K562 (cell line): ENCODE measurements at regions not wholly inside any gene's neighbourhood (a gene's known extent, or its start where the extent isn't known, plus 50 kb on each side); places are given as distances from the start of the nearest gene placed in this dataset.
A peak's percentile ranks its signal among the peaks of the same experiment; 100 is the strongest.

Source experiments
- ATAC-seq: fragments of 200-7000 bp; cut with Tn5 transposase; 3 replicates; pipeline ENCODE4 v1.9.1; 2020; ENCODE audit warnings: moderate library complexity
- BruUV-seq: library from RNA; stranded (reverse); fragments of 400-500 nt; replicated peaks from 2 replicates; lab custom pipeline; 2021; lab: Mats Ljungman, UMichigan
- CTCF ChIA-PET: fragments of 300-600 bp; formaldehyde crosslinking; extraction: SDS; loops from one replicate; lab custom pipeline; 2021; ENCODE audit warnings: low intra/inter-chr PET ratio; lab: Yijun Ruan, JAX
- POLR2A ChIA-PET: fragments of 300-600, 350-650 bp; sonication (Branson Sonifier 250); formaldehyde crosslinking; extraction: SDS; loops from one replicate; lab custom pipeline; 2021; ENCODE audit warnings: antibody characterized with exemption, inconsistent platforms; lab: Yijun Ruan, JAX
- DNase-seq, 4 experiments: peaks; one replicate each; pipeline versions ENCODE4 v3.0.0 to v3.0.0-alpha.2; 2011 to 2018; ENCODE audit warnings: low spot score in 3 of 4, mixed read lengths in 3 of 4; ENCODE audit errors: extremely low read depth in 1 of 4
- FAIRE-seq: peaks from 2 replicates; lab custom pipeline; 2011; peaks lifted over from hg19 to GRCh38; lab: Jason Lieb, UNC
- H2AFZ ChIP-seq: 2 replicates; pipeline ENCODE4 v1.6.0; 2011; ENCODE audit warnings: low read depth, low read length, control low read depth, inconsistent platforms
- H3K27ac ChIP-seq: fragments of 200-600 bp; 3 replicates; pipeline ENCODE4 v1.8.0; 2011; ENCODE audit warnings: low read depth, mild to moderate bottlenecking, control low read depth, inconsistent platforms, low read length, moderate library complexity, mixed read lengths; ENCODE audit errors: extremely low read depth
- H3K27me3 ChIP-seq, 2 experiments: fragments of 300-600 bp in 1 of 2; 2 replicates in 1 of 2; 3 replicates in 1 of 2; pipeline versions ENCODE4 v1.6.0 to v1.8.0; 2011; ENCODE audit warnings: inconsistent platforms in 2 of 2, low read length in 2 of 2, mild to moderate bottlenecking in 1 of 2, mixed read lengths in 1 of 2, moderate library complexity in 1 of 2; ENCODE audit not compliant: control insufficient read depth in 2 of 2, insufficient read depth in 2 of 2
- H3K36me3 ChIP-seq: fragments of 300-600 bp; 3 replicates; pipeline ENCODE4 v1.8.0; 2011; ENCODE audit warnings: mild to moderate bottlenecking, low read length, inconsistent platforms; ENCODE audit not compliant: control insufficient read depth, insufficient read depth
- H3K4me1 ChIP-seq, 2 experiments: fragments of 200-600 bp in 1 of 2; replicated peaks in 1 of 2; 2 replicates in 1 of 2; 3 replicates in 1 of 2; pipeline versions ENCODE4 v1.5.1 to v1.8.0; 2011; ENCODE audit warnings: inconsistent platforms in 2 of 2, low read length in 2 of 2, mild to moderate bottlenecking in 1 of 2, mixed read lengths in 1 of 2, moderate library complexity in 1 of 2; ENCODE audit not compliant: control insufficient read depth in 2 of 2, insufficient read depth in 2 of 2
- H3K4me2 ChIP-seq: 2 replicates; pipeline ENCODE4 v1.6.1; 2011; ENCODE audit warnings: low read length, control low read depth, inconsistent platforms, mixed read lengths; ENCODE audit not compliant: insufficient read depth
- H3K4me3 ChIP-seq: fragments of 200-600 bp; sonication (generic), shearing (Covaris generic); 2 replicates; pipeline ENCODE4 v1.5.1; 2016; ENCODE audit warnings: control low read depth, inconsistent platforms
- H3K79me2 ChIP-seq: fragments of 200-600 bp; 3 replicates; pipeline ENCODE4 v1.8.0; 2011; ENCODE audit warnings: low read length, inconsistent platforms; ENCODE audit not compliant: control insufficient read depth, insufficient read depth
- H3K9ac ChIP-seq, 2 experiments: 2 replicates each; pipeline versions ENCODE4 v1.6.0 to v1.6.1; 2011; ENCODE audit warnings: low read depth in 2 of 2, low read length in 2 of 2, control low read depth in 1 of 2, inconsistent platforms in 1 of 2, mild to moderate bottlenecking in 1 of 2, mixed read lengths in 1 of 2; ENCODE audit not compliant: insufficient read depth in 1 of 2
- H3K9me1 ChIP-seq: one replicate; pipeline ENCODE4 v1.6.0; 2011; ENCODE audit warnings: inconsistent platforms, mild to moderate bottlenecking, low read length, moderate library complexity; ENCODE audit not compliant: control insufficient read depth, insufficient read depth
- H3K9me3 ChIP-seq: replicated peaks from 2 replicates; pipeline ENCODE4 v1.5.1; 2011; ENCODE audit warnings: low read depth, low read length, inconsistent platforms; ENCODE audit not compliant: control insufficient read depth, insufficient read depth
- H4K20me1 ChIP-seq: replicated peaks from 2 replicates; pipeline ENCODE4 v1.6.1; 2011; ENCODE audit warnings: low read length, inconsistent platforms, mixed read lengths; ENCODE audit not compliant: control insufficient read depth, insufficient read depth
- ATF3 ChIP-seq, 2 experiments: fragments of 450-650 bp in 1 of 2; sonication (generic) in 1 of 2; formaldehyde crosslinking in 1 of 2; IDR thresholded peaks in 1 of 2; conservative IDR thresholded peaks in 1 of 2; 2 replicates each; pipeline versions ENCODE4 v1.6.1 to v1.8.1; 2016 to 2023; ENCODE audit warnings: mild to moderate bottlenecking in 2 of 2, moderate library complexity in 2 of 2, inconsistent platforms in 1 of 2, missing genetic modification reagents in 1 of 2
- CHD1 ChIP-seq: fragments of 200-600 bp; sonication (generic); IDR thresholded peaks from one replicate; pipeline ENCODE4 v1.6.1; 2012; ENCODE audit warnings: mild to moderate bottlenecking, moderate library complexity, low read length, inconsistent platforms
- GTF2B ChIP-seq: IDR thresholded peaks from 2 replicates; pipeline ENCODE4 v1.6.1; 2011; ENCODE audit not compliant: insufficient read length; ENCODE audit errors: extremely low read depth
- KLF10 ChIP-seq: fragments of 250-450 bp; sonication (Bioruptor Pico); IDR thresholded peaks from 2 replicates; pipeline ENCODE4 v1.6.1; 2021; ENCODE audit warnings: matching md5 sums
- SETDB1 ChIP-seq: IDR thresholded peaks from one replicate; pipeline ENCODE4 v1.6.1; 2012; ENCODE audit warnings: low read length, control low read depth, inconsistent platforms
- SLC30A9 ChIP-seq: fragments of 250-450 bp; sonication (Bioruptor Pico); IDR thresholded peaks from 2 replicates; pipeline ENCODE4 v1.8.0; 2022; ENCODE audit warnings: mild to moderate bottlenecking, moderate library complexity
- SMAD4 ChIP-seq: fragments of 250-450 bp; sonication (Bioruptor Pico); conservative IDR thresholded peaks from 2 replicates; pipeline ENCODE4 v1.8.0; 2021; ENCODE audit warnings: inconsistent platforms, mild to moderate bottlenecking, moderate library complexity
- STAT5B ChIP-seq: fragments of 250-450 bp; sonication (Bioruptor Pico); IDR thresholded peaks from 2 replicates; pipeline ENCODE4 v1.8.0; 2021; ENCODE audit warnings: mild to moderate bottlenecking, inconsistent platforms
- ZKSCAN1 ChIP-seq: fragments of 150-350 bp; IDR thresholded peaks from 2 replicates; pipeline ENCODE4 v1.6.1; 2016; ENCODE audit warnings: low read depth, low read length
- WGBS: fragments of 100-300 bp; shearing (Covaris generic); methylation state at CpG from one replicate; pipeline ENCODE4 v1.1.6; 2016; ENCODE audit warnings: low coverage, mixed read lengths; ENCODE audit not compliant: insufficient coverage; ENCODE audit errors: missing lambda C conversion rate; 5-methylcytosine and 5-hydroxymethylcytosine counted together
- in situ Hi-C: fragments of 300-500 bp; cut with MboI; formaldehyde crosslinking; loops from 4 replicates; pipeline ENCODE4 v1.15.0; 2018; ENCODE audit warnings: inconsistent platforms, mixed read lengths
- intact Hi-C: fragments of 100-400 bp; cut with micrococcal nuclease; formaldehyde crosslinking; loops from 2 replicates; pipeline ENCODE4 v1.14.2; 2022
- TF ChIP-seq, protein P1 (sequence below): fragments of 250-450 bp; sonication (Bioruptor Pico); IDR thresholded peaks from 2 replicates; pipeline ENCODE4 v1.4.0; 2020
- TF ChIP-seq, protein P2 (sequence below): fragments of 450-650 bp; formaldehyde crosslinking; IDR thresholded peaks from 2 replicates; pipeline ENCODE4 v1.4.0; 2020; ENCODE audit warnings: mild to moderate bottlenecking, moderate library complexity

DNA sequence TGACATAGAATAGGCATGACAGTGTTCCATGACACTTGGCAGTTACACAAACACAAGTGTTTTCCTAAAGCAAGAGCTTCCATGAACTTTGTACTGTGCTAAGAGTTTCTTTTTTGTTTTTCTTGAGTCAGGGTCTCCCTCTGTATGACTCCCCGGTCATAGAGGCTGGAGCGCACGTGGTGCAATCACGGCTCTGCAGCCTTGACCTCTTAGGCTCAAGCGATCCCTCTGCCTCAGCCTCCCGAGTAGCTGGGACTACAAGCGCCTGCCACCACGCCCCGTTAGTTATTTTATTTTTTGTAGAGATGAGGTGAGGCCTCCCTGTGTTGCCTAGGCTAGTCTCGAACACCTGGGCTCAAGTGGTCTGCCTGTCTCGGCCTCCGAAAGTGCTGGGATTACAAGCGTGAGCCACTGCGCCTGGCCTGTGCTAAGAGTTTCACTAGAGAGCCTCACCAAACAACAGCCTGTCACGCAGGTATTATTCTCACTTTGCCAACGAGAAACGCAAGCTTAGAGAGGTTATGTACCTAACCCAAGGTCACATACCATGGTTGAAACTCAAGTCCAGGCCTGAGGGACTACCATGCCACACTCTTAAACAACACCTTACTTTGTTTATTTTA is 355.9 kb downstream of the KLF12 start (continued):
- TF ChIP-seq, protein P1, sequence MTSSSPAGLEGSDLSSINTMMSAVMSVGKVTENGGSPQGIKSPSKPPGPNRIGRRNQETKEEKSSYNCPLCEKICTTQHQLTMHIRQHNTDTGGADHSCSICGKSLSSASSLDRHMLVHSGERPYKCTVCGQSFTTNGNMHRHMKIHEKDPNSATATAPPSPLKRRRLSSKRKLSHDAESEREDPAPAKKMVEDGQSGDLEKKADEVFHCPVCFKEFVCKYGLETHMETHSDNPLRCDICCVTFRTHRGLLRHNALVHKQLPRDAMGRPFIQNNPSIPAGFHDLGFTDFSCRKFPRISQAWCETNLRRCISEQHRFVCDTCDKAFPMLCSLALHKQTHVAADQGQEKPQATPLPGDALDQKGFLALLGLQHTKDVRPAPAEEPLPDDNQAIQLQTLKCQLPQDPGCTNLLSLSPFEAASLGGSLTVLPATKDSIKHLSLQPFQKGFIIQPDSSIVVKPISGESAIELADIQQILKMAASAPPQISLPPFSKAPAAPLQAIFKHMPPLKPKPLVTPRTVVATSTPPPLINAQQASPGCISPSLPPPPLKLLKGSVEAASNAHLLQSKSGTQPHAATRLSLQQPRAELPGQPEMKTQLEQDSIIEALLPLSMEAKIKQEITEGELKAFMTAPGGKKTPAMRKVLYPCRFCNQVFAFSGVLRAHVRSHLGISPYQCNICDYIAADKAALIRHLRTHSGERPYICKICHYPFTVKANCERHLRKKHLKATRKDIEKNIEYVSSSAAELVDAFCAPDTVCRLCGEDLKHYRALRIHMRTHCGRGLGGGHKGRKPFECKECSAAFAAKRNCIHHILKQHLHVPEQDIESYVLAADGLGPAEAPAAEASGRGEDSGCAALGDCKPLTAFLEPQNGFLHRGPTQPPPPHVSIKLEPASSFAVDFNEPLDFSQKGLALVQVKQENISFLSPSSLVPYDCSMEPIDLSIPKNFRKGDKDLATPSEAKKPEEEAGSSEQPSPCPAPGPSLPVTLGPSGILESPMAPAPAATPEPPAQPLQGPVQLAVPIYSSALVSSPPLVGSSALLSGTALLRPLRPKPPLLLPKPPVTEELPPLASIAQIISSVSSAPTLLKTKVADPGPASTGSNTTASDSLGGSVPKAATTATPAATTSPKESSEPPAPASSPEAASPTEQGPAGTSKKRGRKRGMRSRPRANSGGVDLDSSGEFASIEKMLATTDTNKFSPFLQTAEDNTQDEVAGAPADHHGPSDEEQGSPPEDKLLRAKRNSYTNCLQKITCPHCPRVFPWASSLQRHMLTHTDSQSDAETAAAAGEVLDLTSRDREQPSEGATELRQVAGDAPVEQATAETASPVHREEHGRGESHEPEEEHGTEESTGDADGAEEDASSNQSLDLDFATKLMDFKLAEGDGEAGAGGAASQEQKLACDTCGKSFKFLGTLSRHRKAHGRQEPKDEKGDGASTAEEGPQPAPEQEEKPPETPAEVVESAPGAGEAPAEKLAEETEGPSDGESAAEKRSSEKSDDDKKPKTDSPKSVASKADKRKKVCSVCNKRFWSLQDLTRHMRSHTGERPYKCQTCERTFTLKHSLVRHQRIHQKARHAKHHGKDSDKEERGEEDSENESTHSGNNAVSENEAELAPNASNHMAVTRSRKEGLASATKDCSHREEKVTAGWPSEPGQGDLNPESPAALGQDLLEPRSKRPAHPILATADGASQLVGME (CRISPR knock-in tag) = no peak

GRCh38 chr13:73777134-73777533 is 357.1 kb downstream of the KLF12 start:
- Histone ChIP-seq H3K79me2 (no peaks in the 10 kb centered on the region), H2AFZ (no peak overlapping the region), H3K36me3 (no peaks in the 10 kb centered on the region), H3K9ac (no peak overlapping the region), H3K4me3 (no peak overlapping the region), H3K9me1 (no peaks in the 10 kb centered on the region), H4K20me1 (no peaks in the 10 kb centered on the region), H3K27ac (no peak overlapping the region), H3K27me3 (no peaks in the 10 kb centered on the region), H3K4me1 (no peaks in the 10 kb centered on the region), H3K9me3 (no peaks in the 10 kb centered on the region), H3K4me2 (no peak overlapping the region)
- BruUV-seq = no TSS peak
- no peak for ATAC-seq
- 0% methylated on average over 6 of the region's 6 CpGs for WGBS
- ChIA-PET CTCF (no interaction called here), POLR2A (no interaction called here)
- DNase-seq = no peak
- in situ Hi-C loops (no loop called here), intact Hi-C loops (no loop called here)
- no peak for FAIRE-seq
- TF ChIP-seq CHD1 (no peak), ATF3 (IDR thresholded peaks at IDR 0.05) (peak; percentile 43; the same call in 1 of the 2 replicates), ATF3 (CRISPR knock-in tag; conservative IDR thresholded peaks at IDR 0.05) (no peak), ZKSCAN1 (no peak), STAT5B (CRISPR knock-in tag) (no peak), SLC30A9 (no peak), GTF2B (no peak), SETDB1 (no peak), SMAD4 (CRISPR knock-in tag) (no peak), KLF10 (CRISPR knock-in tag) (no peak)
- TF ChIP-seq, protein P2, sequence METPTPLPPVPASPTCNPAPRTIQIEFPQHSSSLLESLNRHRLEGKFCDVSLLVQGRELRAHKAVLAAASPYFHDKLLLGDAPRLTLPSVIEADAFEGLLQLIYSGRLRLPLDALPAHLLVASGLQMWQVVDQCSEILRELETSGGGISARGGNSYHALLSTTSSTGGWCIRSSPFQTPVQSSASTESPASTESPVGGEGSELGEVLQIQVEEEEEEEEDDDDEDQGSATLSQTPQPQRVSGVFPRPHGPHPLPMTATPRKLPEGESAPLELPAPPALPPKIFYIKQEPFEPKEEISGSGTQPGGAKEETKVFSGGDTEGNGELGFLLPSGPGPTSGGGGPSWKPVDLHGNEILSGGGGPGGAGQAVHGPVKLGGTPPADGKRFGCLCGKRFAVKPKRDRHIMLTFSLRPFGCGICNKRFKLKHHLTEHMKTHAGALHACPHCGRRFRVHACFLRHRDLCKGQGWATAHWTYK (CRISPR knock-in tag) = no peak
